NCI-H1694 treated with DMSO at 0.1 percent for 48 hours (cell line): ENCODE measurements at regions not wholly inside any gene's neighbourhood (a gene's known extent, or its start where the extent isn't known, plus 50 kb on each side); places are given as distances from the start of the nearest gene placed in this dataset.

Source experiments
- DNase-seq: peaks from one replicate; lab custom pipeline; 2025; lab: John Stamatoyannopoulos, UW

GRCh38 chr7:386385-386784 is 96.4 kb downstream of the FOXL3 start:
- no peak for DNase-seq

DNA sequence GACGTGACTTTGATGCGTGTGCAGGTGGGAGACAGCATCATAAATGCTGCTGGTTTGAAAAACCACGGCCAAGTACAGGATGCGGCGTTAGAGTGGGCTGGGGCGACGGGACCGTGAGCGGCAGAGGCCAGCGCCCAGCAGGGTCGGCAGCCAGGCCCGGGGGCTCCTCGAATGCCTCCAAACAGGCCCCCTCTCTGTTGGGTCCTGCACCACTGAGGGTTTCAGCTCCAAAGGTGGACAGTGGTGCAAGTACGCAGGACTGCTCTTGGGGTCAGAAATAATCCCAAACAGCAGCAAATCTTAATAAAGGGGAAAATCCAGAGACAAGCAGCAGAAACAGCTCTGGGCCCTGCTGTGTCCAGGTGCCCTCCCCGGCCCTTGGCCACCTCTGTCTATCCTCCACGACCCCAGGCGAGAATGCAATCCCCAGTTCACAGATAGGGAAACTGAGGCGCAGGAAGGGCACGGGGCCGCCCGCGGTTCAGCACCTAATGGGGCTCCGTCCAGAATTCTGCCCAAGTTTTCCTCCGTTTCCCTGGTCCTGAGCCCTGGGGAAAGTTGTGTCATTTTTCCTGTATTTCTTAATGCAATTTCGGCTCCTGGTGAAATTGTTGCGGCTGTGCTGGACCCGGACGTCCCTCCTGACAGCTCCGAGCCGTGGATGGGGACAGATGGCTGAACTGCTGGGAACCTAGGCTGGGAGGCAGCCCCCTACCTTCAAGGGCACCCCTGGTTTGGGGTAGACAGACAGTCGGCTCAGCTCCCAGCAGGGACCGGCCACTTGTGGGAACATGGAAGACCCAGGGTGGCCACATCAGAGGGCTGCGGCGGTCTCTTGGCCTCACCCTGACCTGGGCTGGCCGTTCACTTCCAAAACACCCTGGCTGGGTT is 97.4 kb downstream of the FOXL3 start:
- no peak for DNase-seq

DNA sequence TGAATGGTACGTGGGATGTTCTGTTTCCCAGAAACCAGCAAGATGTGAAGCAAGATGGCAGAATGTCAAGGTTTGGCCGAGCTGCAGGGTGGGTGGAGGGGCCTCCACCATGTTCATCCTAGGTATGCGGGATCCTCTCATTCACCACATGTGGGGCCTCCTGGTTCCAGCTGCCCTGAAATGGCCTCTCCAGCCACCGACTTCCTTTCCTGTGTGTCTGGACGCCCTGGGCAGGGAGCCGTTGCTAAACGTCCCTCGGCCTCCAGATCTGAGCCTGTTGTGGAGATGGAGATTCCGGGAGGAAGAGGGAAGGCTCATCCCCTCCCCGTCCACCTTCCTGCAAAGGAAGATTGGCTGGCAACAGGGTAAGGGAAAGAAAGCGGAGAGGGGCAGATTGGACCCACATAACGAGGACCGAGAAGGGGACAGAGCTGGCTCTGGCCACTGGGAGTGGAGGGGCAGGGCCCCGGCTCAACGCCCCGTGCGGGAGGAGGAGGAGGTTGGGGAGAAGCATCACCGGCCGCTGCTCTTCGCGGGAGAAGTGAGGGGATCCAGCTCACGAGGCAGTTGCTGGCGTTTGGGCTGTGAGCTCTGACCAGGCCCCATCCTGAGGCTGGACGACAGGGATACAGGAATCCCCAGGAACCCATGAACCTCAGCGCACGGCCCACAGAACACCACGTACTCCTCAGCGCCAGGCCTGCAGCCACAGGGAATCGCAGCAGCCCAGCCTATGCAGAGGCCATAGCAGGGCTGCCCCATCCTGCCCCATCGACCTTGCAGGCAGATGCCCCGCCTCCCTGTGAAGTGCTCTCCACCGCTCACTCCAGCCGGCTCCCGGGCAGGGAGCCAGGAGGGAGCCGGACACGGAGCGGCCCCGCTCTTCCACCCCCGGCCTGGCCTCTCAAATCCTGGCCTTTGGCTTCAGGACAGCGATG is 98.3 kb downstream of the FOXL3 start:
- DNase-seq = no peak

- no peak for DNase-seq
Measured at GRCh38 chr7:388961-389701, 99.2 kb downstream of the FOXL3 start.

DNA sequence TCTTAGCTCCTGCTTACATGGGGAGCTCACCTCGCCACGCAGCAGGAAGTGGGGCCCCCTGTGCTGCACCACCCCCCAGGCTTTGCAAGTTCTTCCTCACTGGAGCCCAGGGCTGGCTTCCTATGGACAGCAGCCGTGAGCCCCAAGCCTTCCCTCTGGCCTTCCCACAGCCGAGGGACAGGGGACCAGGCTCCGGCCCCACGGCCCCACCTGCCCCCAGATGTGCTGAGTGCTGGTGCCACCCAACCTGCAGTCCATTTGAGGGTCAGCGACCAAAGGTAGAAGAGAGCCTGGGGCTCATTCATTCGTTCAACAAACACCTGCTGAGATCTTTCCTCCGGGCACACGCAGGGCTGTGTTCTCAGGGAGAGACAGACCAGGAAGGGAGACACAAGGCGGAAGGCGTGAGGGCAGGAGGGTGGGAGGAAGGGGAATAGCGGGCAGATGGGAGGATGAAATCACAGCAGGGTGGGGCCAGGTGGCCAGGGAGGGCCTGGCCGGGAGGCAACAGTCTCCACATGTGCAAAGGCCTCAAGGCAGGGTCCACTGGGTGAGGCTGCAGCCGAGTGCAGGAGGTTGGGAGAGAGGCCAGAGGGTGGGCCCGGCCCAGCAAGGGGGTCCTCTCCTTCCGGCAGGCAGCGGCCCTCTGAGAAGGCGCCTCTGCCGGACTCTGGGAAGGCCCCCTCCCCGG is 100.1 kb downstream of the FOXL3 start:
- DNase-seq = no peak

DNA sequence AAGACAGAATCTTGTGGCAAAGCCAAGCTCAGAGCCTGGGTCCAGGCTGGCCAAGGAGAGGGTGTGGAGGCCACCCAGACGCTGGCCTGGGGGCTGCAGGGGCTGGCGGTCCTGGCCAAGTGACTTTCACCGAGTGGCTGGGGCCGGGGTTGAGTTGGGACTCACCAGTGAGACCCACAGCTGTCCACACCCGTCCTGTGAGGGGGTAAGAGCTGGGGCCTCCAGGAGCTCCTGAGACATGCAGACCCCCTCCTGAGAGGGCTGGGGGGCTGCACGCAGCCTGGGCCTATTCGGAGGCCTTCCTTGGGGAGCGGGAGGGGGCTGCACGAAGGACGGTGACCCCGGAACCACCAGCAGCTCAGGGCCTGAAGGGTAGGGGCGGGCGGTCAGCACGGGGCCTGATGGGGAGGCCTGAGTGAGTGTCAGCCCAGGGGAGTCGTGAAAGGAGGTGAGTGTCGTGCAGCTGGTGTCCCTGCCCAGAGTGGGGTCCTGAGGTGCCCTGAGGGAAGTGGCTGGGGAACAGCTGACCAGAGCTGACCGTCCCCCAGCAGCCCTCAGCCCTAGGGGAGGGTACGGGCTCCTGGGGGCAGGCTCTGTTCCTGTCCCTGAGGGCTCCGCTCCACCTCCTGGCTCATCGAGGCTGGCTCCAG is 100.9 kb downstream of the FOXL3 start:
- DNase-seq = no peak

DNA sequence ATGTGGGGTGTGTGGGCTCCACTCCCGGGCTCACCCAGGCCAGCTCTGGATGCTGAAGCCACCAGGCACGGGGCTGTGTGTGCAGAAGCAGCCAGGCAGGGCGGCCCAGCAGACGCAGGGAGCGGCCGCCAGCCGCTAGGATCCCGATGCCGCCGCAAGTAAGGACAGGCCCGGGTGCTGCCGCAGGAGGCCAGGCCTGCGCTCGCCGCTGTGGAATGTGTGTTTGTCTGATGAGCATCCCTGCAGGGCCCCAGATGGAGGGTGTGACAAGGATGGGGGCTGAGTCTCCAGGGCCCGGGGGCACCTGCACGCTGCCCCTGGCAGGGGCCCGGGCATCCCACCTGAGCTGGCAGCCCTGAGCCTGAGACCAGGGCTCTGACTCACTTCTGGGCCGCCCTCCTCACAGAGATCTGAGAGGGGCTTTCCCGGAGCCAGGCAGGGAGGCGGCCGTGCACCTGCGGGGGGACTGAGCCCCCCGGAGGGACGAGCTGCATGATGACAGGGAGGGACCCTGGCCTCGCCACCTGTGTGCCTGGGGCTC is 101.5 kb downstream of the FOXL3 start:
- peak; percentile 44 for DNase-seq

DNA sequence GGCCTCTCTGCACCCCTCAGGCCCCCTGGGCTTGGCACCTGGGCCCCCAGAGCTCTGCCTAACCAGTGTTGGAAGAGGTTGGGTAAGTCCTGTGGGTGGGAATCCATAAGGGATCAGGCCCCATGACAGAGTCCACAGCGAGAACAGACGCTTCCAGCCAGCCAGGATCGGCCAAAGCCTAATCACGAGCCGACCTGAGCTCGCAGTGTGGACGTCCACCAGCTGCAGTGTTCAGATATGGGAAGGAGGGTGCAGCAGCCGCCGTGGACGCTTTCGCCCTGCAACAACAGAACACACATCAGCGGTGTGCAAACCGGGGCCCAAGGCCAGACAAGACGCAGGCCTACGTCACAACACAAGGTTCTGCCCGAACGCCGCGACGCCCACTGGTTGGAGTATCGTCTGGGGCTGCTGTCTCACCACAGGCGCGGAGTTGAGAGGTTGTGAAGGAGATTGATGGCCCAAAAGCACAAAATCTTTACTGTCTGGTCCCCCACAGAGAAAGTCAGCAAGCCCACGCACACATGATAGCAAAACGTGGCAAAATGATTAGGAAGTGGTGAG is 102.1 kb downstream of the FOXL3 start:
- DNase-seq = no peak

DNA sequence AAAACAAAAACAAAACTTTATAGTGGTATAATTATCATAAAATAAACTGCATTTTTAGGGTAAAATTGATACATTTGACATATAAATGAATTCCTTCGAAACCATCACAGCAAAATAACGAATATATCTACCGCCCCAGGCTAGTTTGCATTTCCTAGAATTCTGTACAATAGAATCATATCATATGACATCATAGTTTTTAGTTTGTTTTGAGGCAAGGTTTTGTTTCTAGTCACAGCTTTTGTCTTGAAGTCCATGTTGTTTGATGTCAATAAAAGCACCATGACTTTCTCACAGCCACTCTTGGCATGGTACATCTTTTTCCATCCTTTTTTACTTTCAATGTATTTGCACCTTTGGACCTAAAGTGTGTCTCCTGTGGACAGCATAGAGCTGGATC is 102.9 kb downstream of the FOXL3 start:
- DNase-seq = no peak

DNA sequence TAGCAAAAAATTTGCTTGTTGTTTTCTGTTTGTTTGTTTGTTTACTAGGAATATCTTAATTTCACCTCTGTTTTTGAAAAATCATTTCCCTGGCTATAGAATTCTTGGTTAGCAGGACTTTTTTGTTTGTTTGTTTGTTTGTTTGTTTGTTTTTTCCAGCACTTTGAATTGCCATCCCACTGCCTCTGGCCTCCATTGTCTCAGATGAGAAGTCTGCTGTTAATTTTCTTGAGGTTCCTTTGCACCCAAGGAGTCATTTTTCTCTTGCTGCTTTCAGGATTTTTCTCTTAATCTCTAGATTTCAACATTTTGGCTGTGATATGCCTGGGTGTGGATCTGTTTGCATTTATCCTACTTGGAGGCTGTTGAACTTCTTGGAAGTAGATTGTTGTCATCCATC is 105.7 kb downstream of the FOXL3 start:
- DNase-seq = no peak

- DNase-seq = no peak
Measured at GRCh38 chr7:398888-399287, 108.9 kb downstream of the FOXL3 start.

- no peak for DNase-seq
Measured at GRCh38 chr7:400901-401485, 111.0 kb downstream of the FOXL3 start.

- DNase-seq = no peak
Measured at GRCh38 chr7:401495-401894, 111.5 kb downstream of the FOXL3 start.

- no peak for DNase-seq
Measured at GRCh38 chr7:404812-405488, 114.7 kb downstream of the PDGFA start.

GRCh38 chr7:405489-406211 is 114.0 kb downstream of the PDGFA start:
- peak; percentile 71 for DNase-seq

GRCh38 chr7:407721-408539 is 111.7 kb downstream of the PDGFA start:
- DNase-seq = no peak

GRCh38 chr7:408751-409311 is 110.8 kb downstream of the PDGFA start:
- no peak for DNase-seq
